Fibroblast of lung (primary cell): ENCODE measurements at regions not wholly inside any gene's neighbourhood (a gene's known extent, or its start where the extent isn't known, plus 50 kb on each side); places are given as distances from the start of the nearest gene placed in this dataset.

Experiments
- DNase-seq, 2 donors: peaks; one replicate each; pipeline versions ENCODE4 v3.0.0 to v3.0.0-alpha.2; 2010; ENCODE audit warnings: low read depth in 2 of 2
- H2AFZ ChIP-seq: 2 replicates; pipeline ENCODE4 v1.5.1; 2012; ENCODE audit warnings: low read length, control low read depth, inconsistent platforms
- H3K27ac ChIP-seq: 2 replicates; pipeline ENCODE4 v1.5.1; 2011; ENCODE audit warnings: low read length, control low read depth; ENCODE audit not compliant: insufficient read depth
- H3K27me3 ChIP-seq: 2 replicates; pipeline ENCODE4 v1.5.1; 2011; ENCODE audit warnings: mild to moderate bottlenecking, low read length; ENCODE audit not compliant: control insufficient read depth, insufficient read depth
- H3K36me3 ChIP-seq: 2 replicates; pipeline ENCODE4 v1.5.1; 2011; ENCODE audit warnings: low read length; ENCODE audit not compliant: control insufficient read depth, insufficient read depth
- H3K4me1 ChIP-seq: 2 replicates; pipeline ENCODE4 v1.5.1; 2011; ENCODE audit warnings: low read length; ENCODE audit not compliant: control insufficient read depth, insufficient read depth; ENCODE audit errors: extremely low read depth
- H3K4me2 ChIP-seq: 2 replicates; pipeline ENCODE4 v1.5.1; 2011; ENCODE audit warnings: low read length, control low read depth; ENCODE audit not compliant: insufficient read depth; ENCODE audit errors: extremely low read depth
- H3K4me3 ChIP-seq, 4 experiments: fragments of 200-600 bp in 1 of 4; sonication (generic) in 1 of 4; replicated peaks in 1 of 4; 2 replicates each; pipeline ENCODE4 v1.5.1; 2011 to 2016; ENCODE audit warnings: low read length in 4 of 4, low read depth in 3 of 4, mild to moderate bottlenecking in 3 of 4, control low read depth in 2 of 4, inconsistent platforms in 1 of 4, mixed read lengths in 1 of 4; ENCODE audit not compliant: insufficient read depth in 1 of 4; ENCODE audit errors: control extremely low read depth in 1 of 4
- H3K79me2 ChIP-seq: 2 replicates; pipeline ENCODE4 v1.5.1; 2012; ENCODE audit warnings: mild to moderate bottlenecking, low read length, inconsistent platforms; ENCODE audit not compliant: control insufficient read depth, insufficient read depth
- H3K9ac ChIP-seq: 2 replicates; pipeline ENCODE4 v1.5.1; 2011; ENCODE audit warnings: mild to moderate bottlenecking, low read length, control low read depth; ENCODE audit not compliant: insufficient read depth
- H3K9me3 ChIP-seq: 2 replicates; pipeline ENCODE4 v1.5.1; 2012; ENCODE audit warnings: low read depth, low read length; ENCODE audit not compliant: control insufficient read depth, insufficient read depth
- H4K20me1 ChIP-seq: 2 replicates; pipeline ENCODE4 v1.5.1; 2011; ENCODE audit warnings: low read length; ENCODE audit not compliant: control insufficient read depth, insufficient read depth; ENCODE audit errors: extremely low read depth
- EZH2 ChIP-seq: IDR thresholded peaks from 2 replicates; pipeline ENCODE4 v1.5.1; 2012; ENCODE audit warnings: low read length, control low read depth, mild to moderate bottlenecking; ENCODE audit errors: missing control alignments
- TF ChIP-seq, protein P1 (sequence below), 2 donors: IDR thresholded peaks in 1 of 2; conservative IDR thresholded peaks in 1 of 2; 1 replicate in 1 of 2; 2 replicates in 1 of 2; pipeline ENCODE4 v1.5.1; 2011 to 2012; ENCODE audit warnings: low read length in 2 of 2, control low read depth in 1 of 2, inconsistent platforms in 1 of 2, low read depth in 1 of 2, mild to moderate bottlenecking in 1 of 2

GRCh38 chr6:71048320-71049164, 91.7 kb upstream of the B3GAT2 start:
- H3K36me3 ChIP-seq = no peaks in the 10 kb centered on the region
- no peaks in the 10 kb centered on the region for H3K9me3 ChIP-seq
- no peak overlapping the region for H3K9ac ChIP-seq
- H4K20me1 ChIP-seq = no peaks in the 10 kb centered on the region
- no peaks in the 10 kb centered on the region for H3K4me1 ChIP-seq
- no peak overlapping the region for H3K4me2 ChIP-seq
- no peak overlapping the region for H3K4me3 ChIP-seq
- no peak overlapping the region for H2AFZ ChIP-seq
- TF ChIP-seq, protein P1, sequence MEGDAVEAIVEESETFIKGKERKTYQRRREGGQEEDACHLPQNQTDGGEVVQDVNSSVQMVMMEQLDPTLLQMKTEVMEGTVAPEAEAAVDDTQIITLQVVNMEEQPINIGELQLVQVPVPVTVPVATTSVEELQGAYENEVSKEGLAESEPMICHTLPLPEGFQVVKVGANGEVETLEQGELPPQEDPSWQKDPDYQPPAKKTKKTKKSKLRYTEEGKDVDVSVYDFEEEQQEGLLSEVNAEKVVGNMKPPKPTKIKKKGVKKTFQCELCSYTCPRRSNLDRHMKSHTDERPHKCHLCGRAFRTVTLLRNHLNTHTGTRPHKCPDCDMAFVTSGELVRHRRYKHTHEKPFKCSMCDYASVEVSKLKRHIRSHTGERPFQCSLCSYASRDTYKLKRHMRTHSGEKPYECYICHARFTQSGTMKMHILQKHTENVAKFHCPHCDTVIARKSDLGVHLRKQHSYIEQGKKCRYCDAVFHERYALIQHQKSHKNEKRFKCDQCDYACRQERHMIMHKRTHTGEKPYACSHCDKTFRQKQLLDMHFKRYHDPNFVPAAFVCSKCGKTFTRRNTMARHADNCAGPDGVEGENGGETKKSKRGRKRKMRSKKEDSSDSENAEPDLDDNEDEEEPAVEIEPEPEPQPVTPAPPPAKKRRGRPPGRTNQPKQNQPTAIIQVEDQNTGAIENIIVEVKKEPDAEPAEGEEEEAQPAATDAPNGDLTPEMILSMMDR (conservative IDR thresholded peaks at IDR 0.05 in 1 of 2, IDR thresholded peaks at IDR 0.05 in 1 of 2; ENCODE audit: low read depth in 1 of 2, low read length in 2 of 2) = no peak
- no peak for TF ChIP-seq EZH2
- no peak for DNase-seq
- H3K27ac ChIP-seq = no peak overlapping the region
- H3K27me3 ChIP-seq = no peaks in the 10 kb centered on the region
- H3K79me2 ChIP-seq = no peaks in the 10 kb centered on the region

- H3K79me2 ChIP-seq = no peaks in the 10 kb centered on the region
- H3K27me3 ChIP-seq = no peaks in the 10 kb centered on the region
- H3K9ac ChIP-seq = no peak overlapping the region
- TF ChIP-seq, protein P1 (conservative IDR thresholded peaks at IDR 0.05 in 1 of 2, IDR thresholded peaks at IDR 0.05 in 1 of 2; ENCODE audit: low read depth in 1 of 2, low read length in 2 of 2) = no peak
- no peak for TF ChIP-seq EZH2
- no peak overlapping the region for H2AFZ ChIP-seq
- DNase-seq = no peak
- H3K36me3 ChIP-seq = no peaks in the 10 kb centered on the region
- H3K4me2 ChIP-seq = no peak overlapping the region
- no peaks in the 10 kb centered on the region for H3K4me1 ChIP-seq
- H3K9me3 ChIP-seq = no peaks in the 10 kb centered on the region
- H3K27ac ChIP-seq = no peak overlapping the region
- no peaks in the 10 kb centered on the region for H4K20me1 ChIP-seq
- no peak overlapping the region for H3K4me3 ChIP-seq
Observed at GRCh38 chr6:71049198-71049770, 92.4 kb upstream of the B3GAT2 start.

GRCh38 chr6:71053475-71053874, 96.6 kb upstream of the B3GAT2 start:
- Histone ChIP-seq H3K79me2 (no peaks in the 10 kb centered on the region), H3K27ac (no peak overlapping the region), H3K9ac (no peak overlapping the region), H3K9me3 (no peaks in the 10 kb centered on the region), H4K20me1 (no peaks in the 10 kb centered on the region), H3K4me3 (no peak overlapping the region), H3K4me1 (no peaks in the 10 kb centered on the region), H3K27me3 (no peaks in the 10 kb centered on the region), H3K36me3 (no peaks in the 10 kb centered on the region), H2AFZ (no peak overlapping the region), H3K4me2 (no peak overlapping the region)
- TF ChIP-seq EZH2 = no peak
- TF ChIP-seq, protein P1 (conservative IDR thresholded peaks at IDR 0.05 in 1 of 2, IDR thresholded peaks at IDR 0.05 in 1 of 2; ENCODE audit: low read depth in 1 of 2, low read length in 2 of 2) = no peak
- no peak for DNase-seq
